ENCODE measurements at regions not wholly inside any gene's neighbourhood (a gene's known extent, or its start where the extent isn't known, plus 50 kb on each side); places are given as distances from the start of the nearest gene placed in this dataset.

DNA sequence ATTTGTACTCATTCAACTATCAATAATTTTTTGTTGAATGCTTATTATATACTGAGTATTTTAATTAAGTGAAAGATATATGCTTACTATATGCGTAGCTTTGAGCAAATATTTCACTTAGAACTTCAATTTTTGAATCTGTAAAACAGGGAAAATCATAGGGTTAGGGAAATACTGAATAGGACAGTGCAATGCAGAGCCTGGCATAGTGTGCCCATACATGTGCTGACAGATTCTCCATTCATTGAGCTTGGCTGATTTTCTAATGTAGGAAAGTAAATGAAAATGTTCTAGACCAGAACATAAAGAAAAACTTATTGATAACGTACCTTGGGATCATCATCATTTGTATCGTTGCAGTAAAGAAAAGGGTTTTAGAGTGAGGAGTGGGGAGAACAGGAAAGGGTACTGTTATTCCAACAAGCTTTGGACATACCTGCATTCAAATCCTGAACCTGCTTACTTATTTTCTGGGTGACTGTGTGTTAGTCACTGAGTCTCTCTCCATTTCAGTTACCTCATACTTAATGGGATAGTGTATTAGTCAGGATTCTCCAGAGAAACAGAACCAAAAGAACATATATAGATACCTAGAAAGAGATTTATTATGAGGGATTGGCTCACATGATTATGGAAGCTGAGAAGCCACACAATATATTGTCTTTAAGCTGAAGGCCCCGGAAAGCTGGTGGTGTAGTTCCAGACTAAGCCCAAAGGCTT lies 436.4 kb downstream of the ADAMTS20 start:
- DNase-seq (ENCODE audit: low read depth), result no peak
- H3K4me3 ChIP-seq (ENCODE audit: low read depth, low read length), result no peak overlapping the region
- TF ChIP-seq, protein P1, sequence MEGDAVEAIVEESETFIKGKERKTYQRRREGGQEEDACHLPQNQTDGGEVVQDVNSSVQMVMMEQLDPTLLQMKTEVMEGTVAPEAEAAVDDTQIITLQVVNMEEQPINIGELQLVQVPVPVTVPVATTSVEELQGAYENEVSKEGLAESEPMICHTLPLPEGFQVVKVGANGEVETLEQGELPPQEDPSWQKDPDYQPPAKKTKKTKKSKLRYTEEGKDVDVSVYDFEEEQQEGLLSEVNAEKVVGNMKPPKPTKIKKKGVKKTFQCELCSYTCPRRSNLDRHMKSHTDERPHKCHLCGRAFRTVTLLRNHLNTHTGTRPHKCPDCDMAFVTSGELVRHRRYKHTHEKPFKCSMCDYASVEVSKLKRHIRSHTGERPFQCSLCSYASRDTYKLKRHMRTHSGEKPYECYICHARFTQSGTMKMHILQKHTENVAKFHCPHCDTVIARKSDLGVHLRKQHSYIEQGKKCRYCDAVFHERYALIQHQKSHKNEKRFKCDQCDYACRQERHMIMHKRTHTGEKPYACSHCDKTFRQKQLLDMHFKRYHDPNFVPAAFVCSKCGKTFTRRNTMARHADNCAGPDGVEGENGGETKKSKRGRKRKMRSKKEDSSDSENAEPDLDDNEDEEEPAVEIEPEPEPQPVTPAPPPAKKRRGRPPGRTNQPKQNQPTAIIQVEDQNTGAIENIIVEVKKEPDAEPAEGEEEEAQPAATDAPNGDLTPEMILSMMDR (IDR thresholded peaks at IDR 0.05; ENCODE audit: insufficient read depth, low read depth, low read length), result no peak

DNA sequence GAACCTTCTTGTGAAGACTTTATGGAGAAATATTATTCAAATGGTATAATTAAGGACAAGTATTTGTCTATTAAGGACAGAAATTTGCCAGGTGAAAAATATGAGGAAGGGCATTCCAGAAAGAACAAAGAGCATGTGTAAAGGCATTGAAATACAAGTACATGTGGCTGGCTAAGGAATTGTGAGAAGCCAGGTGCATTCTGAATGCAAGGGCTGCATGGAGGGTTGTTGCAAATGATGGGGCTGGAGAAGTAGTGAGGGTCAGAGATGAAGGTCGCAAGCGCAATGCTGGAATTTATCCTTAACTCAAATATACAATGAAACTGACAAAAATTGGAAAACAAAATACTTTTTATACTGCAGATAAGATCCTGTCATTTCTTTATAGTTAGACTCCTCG lies 437.7 kb downstream of the ADAMTS20 start:
- DNase-seq (ENCODE audit: low read depth), result no peak
- TF ChIP-seq, protein P1 (IDR thresholded peaks at IDR 0.05; ENCODE audit: insufficient read depth, low read depth, low read length), result no peak
- H3K4me3 ChIP-seq (ENCODE audit: low read depth, low read length), result no peak overlapping the region

DNA sequence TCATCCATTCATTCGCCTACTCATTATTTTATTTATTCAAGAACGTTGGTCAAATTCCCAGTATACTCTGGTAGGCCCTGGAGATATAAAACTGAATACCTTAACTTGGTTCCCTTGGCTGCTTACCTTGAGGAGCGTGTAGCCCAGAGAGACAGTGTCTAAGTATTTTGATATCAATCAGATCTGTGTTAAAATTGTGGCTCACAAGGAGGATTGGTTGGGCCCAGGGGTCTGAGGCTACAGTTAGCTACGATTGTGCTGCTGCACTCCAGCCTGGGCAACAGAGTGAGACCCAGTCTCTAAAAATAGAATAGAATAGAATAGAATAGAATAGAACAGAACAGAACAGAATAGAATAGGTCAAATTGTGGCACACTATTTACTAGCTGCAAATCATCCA lies 438.4 kb downstream of the ADAMTS20 start:
- no peak for DNase-seq (ENCODE audit: low read depth)
- TF ChIP-seq, protein P1 (IDR thresholded peaks at IDR 0.05; ENCODE audit: insufficient read depth, low read depth, low read length), result no peak
- H3K4me3 ChIP-seq (ENCODE audit: low read depth, low read length), result no peak overlapping the region

DNA sequence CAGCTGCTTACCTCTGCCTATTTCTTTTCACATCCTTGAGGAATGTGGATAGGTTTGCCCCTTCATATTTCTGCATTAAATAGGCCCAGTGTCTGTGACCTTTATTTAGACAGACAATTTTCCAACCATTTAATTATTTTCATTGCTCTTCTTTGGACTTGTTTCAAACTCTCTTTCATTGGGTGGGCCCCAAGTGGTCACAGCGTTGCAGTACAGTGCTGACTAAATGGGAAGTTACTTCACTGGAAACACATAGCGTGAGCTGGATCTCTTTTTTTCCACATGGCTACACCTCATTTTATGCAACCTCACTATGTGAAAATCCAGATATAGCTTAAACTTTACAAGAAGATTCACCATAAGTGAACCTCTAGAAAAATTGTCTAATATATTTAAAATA lies 438.9 kb downstream of the ADAMTS20 start:
- TF ChIP-seq, protein P1 (IDR thresholded peaks at IDR 0.05; ENCODE audit: insufficient read depth, low read depth, low read length), result no peak
- no peak overlapping the region for H3K4me3 ChIP-seq (ENCODE audit: low read depth, low read length)
- DNase-seq (ENCODE audit: low read depth), result no peak

DNA sequence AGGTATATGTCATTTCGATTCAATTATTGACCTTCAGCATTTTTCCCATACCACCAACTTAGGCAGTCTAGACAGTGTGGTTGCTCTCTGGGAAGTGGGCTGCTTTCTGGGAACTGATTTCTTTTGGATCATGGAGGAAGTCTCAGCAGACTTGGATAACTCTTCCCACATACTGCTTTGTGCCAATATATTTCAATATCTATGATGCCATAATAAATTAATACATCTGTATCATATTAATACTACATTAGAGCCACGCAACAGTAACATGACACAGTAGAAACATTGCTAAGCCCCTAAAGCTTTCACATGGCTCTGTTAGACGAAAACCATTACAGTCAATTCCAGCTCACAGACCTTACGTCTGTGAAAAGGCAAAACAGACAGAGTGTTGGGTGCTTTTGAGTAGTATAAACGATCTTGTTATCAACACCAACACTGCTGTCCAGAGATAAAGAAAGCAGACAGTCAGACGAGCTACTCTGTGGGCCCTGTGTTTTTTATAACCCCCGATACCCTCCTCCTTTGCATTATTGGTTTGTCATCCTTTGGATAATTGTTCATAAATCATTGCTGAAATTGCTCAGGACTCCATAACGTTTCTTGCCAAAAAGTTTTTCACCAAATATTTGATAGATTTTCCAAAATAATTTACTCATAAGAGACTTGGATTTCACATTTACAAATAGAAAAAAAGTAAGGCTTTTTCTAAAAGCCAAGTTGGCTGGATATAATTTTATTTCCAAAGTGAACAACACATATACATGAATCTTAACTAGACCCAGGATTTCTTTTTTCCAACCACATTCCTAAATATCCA lies 439.7 kb downstream of the ADAMTS20 start:
- TF ChIP-seq, protein P1 (IDR thresholded peaks at IDR 0.05; ENCODE audit: insufficient read depth, low read depth, low read length), result no peak
- DNase-seq (ENCODE audit: low read depth), result no peak
- H3K4me3 ChIP-seq (ENCODE audit: low read depth, low read length), result no peak overlapping the region

DNA sequence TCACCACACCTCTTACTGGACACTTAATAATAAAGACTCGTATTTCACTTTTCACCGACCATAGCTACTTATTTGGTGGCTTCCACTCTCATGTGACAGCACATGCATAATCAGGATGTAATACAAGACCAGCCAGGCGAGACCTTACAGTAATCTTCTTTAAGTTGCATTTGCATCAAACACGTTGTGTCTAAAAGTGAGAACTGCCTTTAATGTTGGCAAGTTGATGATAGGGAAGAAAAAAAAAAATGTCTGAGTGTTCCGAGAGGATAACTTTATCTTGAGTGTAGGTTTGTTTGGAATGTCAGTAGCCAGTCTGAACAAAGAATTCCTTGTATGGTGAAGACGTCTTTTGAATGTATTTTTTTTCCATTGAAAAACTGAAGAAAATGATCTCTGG lies 440.4 kb downstream of the ADAMTS20 start:
- no peak overlapping the region for H3K4me3 ChIP-seq (ENCODE audit: low read depth, low read length)
- TF ChIP-seq, protein P1 (IDR thresholded peaks at IDR 0.05; ENCODE audit: insufficient read depth, low read depth, low read length), result no peak
- DNase-seq (ENCODE audit: low read depth), result no peak

All from fibroblast of villous mesenchyme (primary cell).